ENCODE measurements at regions not wholly inside any gene's neighbourhood (a gene's known extent, or its start where the extent isn't known, plus 50 kb on each side); places are given as distances from the start of the nearest gene placed in this dataset.

- in situ Hi-C loops (cut with HindIII; ENCODE audit: low sequenced_read_pairs), result no loop called here
Observed at GRCh38 chr2:52765735-52766134, 1001.9 kb upstream of the CHAC2 start.

GRCh38 chr2:52749764-52750163, 1017.8 kb upstream of the CHAC2 start:
- in situ Hi-C loops (cut with HindIII; ENCODE audit: low sequenced_read_pairs), result no loop called here

- in situ Hi-C loops (cut with HindIII; ENCODE audit: low sequenced_read_pairs), result no loop called here
Observed at GRCh38 chr2:52745144-52745543, 1022.5 kb upstream of the CHAC2 start.

GRCh38 chr2:52732849-52733395, 1034.7 kb upstream of the CHAC2 start:
- in situ Hi-C loops (cut with HindIII; ENCODE audit: low sequenced_read_pairs), result no loop called here

GRCh38 chr2:52724585-52724984, 1043.0 kb upstream of the CHAC2 start:
- in situ Hi-C loops (cut with HindIII; ENCODE audit: low sequenced_read_pairs), result no loop called here

- in situ Hi-C loops (cut with HindIII; ENCODE audit: low sequenced_read_pairs), result no loop called here
Observed at GRCh38 chr2:52717836-52718235, 1049.8 kb upstream of the CHAC2 start.

- in situ Hi-C loops (cut with HindIII; ENCODE audit: low sequenced_read_pairs), result no loop called here
Observed at GRCh38 chr2:52710810-52711618, 1056.6 kb upstream of the CHAC2 start.

- in situ Hi-C loops (cut with HindIII; ENCODE audit: low sequenced_read_pairs), result no loop called here
Observed at GRCh38 chr2:52704251-52704650, 1063.4 kb upstream of the CHAC2 start.

- in situ Hi-C loops (cut with HindIII; ENCODE audit: low sequenced_read_pairs), result no loop called here
Observed at GRCh38 chr2:52703004-52703403, 1064.6 kb upstream of the CHAC2 start.

- in situ Hi-C loops (cut with HindIII; ENCODE audit: low sequenced_read_pairs), result no loop called here
Observed at GRCh38 chr2:52698408-52698807, 1069.2 kb upstream of the CHAC2 start.

- in situ Hi-C loops (cut with HindIII; ENCODE audit: low sequenced_read_pairs), result no loop called here
Observed at GRCh38 chr2:52697690-52698089, 1069.9 kb upstream of the CHAC2 start.

- in situ Hi-C loops (cut with HindIII; ENCODE audit: low sequenced_read_pairs), result no loop called here
Observed at GRCh38 chr2:52695731-52696130, 1071.9 kb upstream of the CHAC2 start.

- in situ Hi-C loops (cut with HindIII; ENCODE audit: low sequenced_read_pairs), result no loop called here
Observed at GRCh38 chr2:52686935-52687334, 1080.7 kb upstream of the CHAC2 start.

- in situ Hi-C loops (cut with HindIII; ENCODE audit: low sequenced_read_pairs), result no loop called here
Observed at GRCh38 chr2:52676056-52676455, 1091.5 kb upstream of the CHAC2 start.

GRCh38 chr2:52668724-52669123, 1098.9 kb upstream of the CHAC2 start:
- in situ Hi-C loops (cut with HindIII; ENCODE audit: low sequenced_read_pairs), result no loop called here

GRCh38 chr2:52659546-52659945, 1108.1 kb upstream of the CHAC2 start:
- in situ Hi-C loops (cut with HindIII; ENCODE audit: low sequenced_read_pairs), result no loop called here

GRCh38 chr2:52658598-52658997, 1109.0 kb upstream of the CHAC2 start:
- in situ Hi-C loops (cut with HindIII; ENCODE audit: low sequenced_read_pairs), result no loop called here

- in situ Hi-C loops (cut with HindIII; ENCODE audit: low sequenced_read_pairs), result no loop called here
Observed at GRCh38 chr2:52639692-52640091, 1127.9 kb upstream of the CHAC2 start.

GRCh38 chr2:52632543-52632942, 1135.1 kb upstream of the CHAC2 start:
- in situ Hi-C loops (cut with HindIII; ENCODE audit: low sequenced_read_pairs), result no loop called here

GRCh38 chr2:52629944-52630343, 1137.7 kb upstream of the CHAC2 start:
- in situ Hi-C loops (cut with HindIII; ENCODE audit: low sequenced_read_pairs), result no loop called here

GRCh38 chr2:52629531-52629930, 1138.1 kb upstream of the CHAC2 start:
- in situ Hi-C loops (cut with HindIII; ENCODE audit: low sequenced_read_pairs), result no loop called here

GRCh38 chr2:52622266-52622665, 1145.3 kb upstream of the CHAC2 start:
- in situ Hi-C loops (cut with HindIII; ENCODE audit: low sequenced_read_pairs), result no loop called here

- in situ Hi-C loops (cut with HindIII; ENCODE audit: low sequenced_read_pairs), result no loop called here
Observed at GRCh38 chr2:52613064-52613463, 1154.5 kb upstream of the CHAC2 start.
